NK-92 treated with Interleukin-12 subunit alpha and Interleukin-12 subunit beta, amount 100 ng/mL, for 24 hours (cell line): ENCODE measurements at regions not wholly inside any gene's neighbourhood (a gene's known extent, or its start where the extent isn't known, plus 50 kb on each side); places are given as distances from the start of the nearest gene placed in this dataset.
"Not testable (repeated sequence)": the region's sequence is repeated elsewhere in the genome, so short reads cannot be mapped to it uniquely, and the experiment has no call there.

Experiments used
- DNase-seq: peaks from one replicate; lab custom pipeline; 2025; lab: John Stamatoyannopoulos, UW

- no peak for DNase-seq
Observed at GRCh38 chr20:16864069-16864468, 115.9 kb downstream of the OTOR start.

- DNase-seq, result no peak
Observed at GRCh38 chr20:16864963-16865362, 116.8 kb downstream of the OTOR start.

GRCh38 chr20:16865406-16865805, 117.2 kb downstream of the OTOR start:
- DNase-seq, result no peak

- DNase-seq, result not testable (repeated sequence)
Observed at GRCh38 chr20:16873124-16873523, 125.0 kb downstream of the OTOR start.

GRCh38 chr20:16877053-16877554, 128.9 kb downstream of the OTOR start:
- DNase-seq, result no peak

GRCh38 chr20:16885746-16886145, 137.6 kb downstream of the OTOR start:
- no peak for DNase-seq

GRCh38 chr20:16898433-16898832, 150.3 kb downstream of the OTOR start:
- no peak for DNase-seq

- no peak for DNase-seq
Observed at GRCh38 chr20:16902662-16903061, 154.5 kb downstream of the OTOR start.

- no peak for DNase-seq
Observed at GRCh38 chr20:16904751-16905150, 156.6 kb downstream of the OTOR start.

- no peak for DNase-seq
Observed at GRCh38 chr20:16914277-16914676, 166.1 kb downstream of the OTOR start.

- no peak for DNase-seq
Observed at GRCh38 chr20:16916165-16916564, 168.0 kb downstream of the OTOR start.

GRCh38 chr20:16917636-16918035, 169.5 kb downstream of the OTOR start:
- no peak for DNase-seq

- no peak for DNase-seq
Observed at GRCh38 chr20:16918366-16918765, 170.2 kb downstream of the OTOR start.

- no peak for DNase-seq
Observed at GRCh38 chr20:16919841-16920240, 171.7 kb downstream of the OTOR start.

- DNase-seq, result no peak
Observed at GRCh38 chr20:16922834-16923233, 174.7 kb downstream of the OTOR start.

- no peak for DNase-seq
Observed at GRCh38 chr20:16926626-16927430, 178.7 kb downstream of the OTOR start.

GRCh38 chr20:16929756-16930155, 181.6 kb downstream of the OTOR start:
- DNase-seq, result no peak

GRCh38 chr20:16930656-16931055, 182.5 kb downstream of the OTOR start:
- no peak for DNase-seq

GRCh38 chr20:16939051-16939450, 190.9 kb downstream of the OTOR start:
- no peak for DNase-seq

GRCh38 chr20:16940701-16941100, 192.5 kb downstream of the OTOR start:
- no peak for DNase-seq

- DNase-seq, result no peak
Observed at GRCh38 chr20:16942051-16942450, 193.9 kb downstream of the OTOR start.

- no peak for DNase-seq
Observed at GRCh38 chr20:16942756-16943155, 194.6 kb downstream of the OTOR start.

GRCh38 chr20:16944745-16945144, 196.6 kb downstream of the OTOR start:
- DNase-seq, result no peak

- DNase-seq, result no peak
Observed at GRCh38 chr20:16945619-16946018, 197.5 kb downstream of the OTOR start.
